Smooth muscle cell (in vitro differentiated cells): ENCODE measurements at regions not wholly inside any gene's neighbourhood (a gene's known extent, or its start where the extent isn't known, plus 50 kb on each side); places are given as distances from the start of the nearest gene placed in this dataset.

Experiments used
- DNase-seq: peaks from one replicate; lab custom pipeline; 2025; ENCODE audit not compliant: unreplicated experiment; lab: John Stamatoyannopoulos, UW
- H2AFZ ChIP-seq: fragments of 200-600 bp; sonication (generic); 2 replicates; pipeline ENCODE4 v1.6.0; 2016; ENCODE audit warnings: antibody characterized with exemption, low read depth, mild to moderate bottlenecking
- H3F3A ChIP-seq: fragments of 200-600 bp; sonication (generic); 2 replicates; pipeline ENCODE4 v1.6.0; 2017; ENCODE audit warnings: antibody characterized with exemption, low read depth
- H3K27ac ChIP-seq: fragments of 200-600 bp; sonication (generic); 2 replicates; pipeline ENCODE4 v1.5.1; 2016; ENCODE audit warnings: low read depth, mild to moderate bottlenecking
- H3K27me3 ChIP-seq: fragments of 200-600 bp; sonication (generic); 2 replicates; pipeline ENCODE4 v1.6.1; 2016; ENCODE audit warnings: low read depth, mild to moderate bottlenecking
- H3K36me3 ChIP-seq: fragments of 200-600 bp; sonication (generic); 2 replicates; pipeline ENCODE4 v1.5.1; 2016; ENCODE audit warnings: low read depth
- H3K4me1 ChIP-seq: fragments of 200-600 bp; sonication (generic); 2 replicates; pipeline ENCODE4 v1.5.1; 2016; ENCODE audit warnings: low read depth
- H3K4me2 ChIP-seq: fragments of 200-600 bp; sonication (generic); 2 replicates; pipeline ENCODE4 v1.6.0; 2016; ENCODE audit warnings: mild to moderate bottlenecking
- H3K4me3 ChIP-seq: fragments of 200-600 bp; sonication (generic); 2 replicates; pipeline ENCODE4 v1.5.1; 2016; ENCODE audit warnings: mild to moderate bottlenecking
- H3K79me2 ChIP-seq: fragments of 200-600 bp; sonication (generic); 2 replicates; pipeline ENCODE4 v1.6.0; 2016; ENCODE audit warnings: low read depth, mild to moderate bottlenecking
- H3K9ac ChIP-seq: fragments of 200-600 bp; sonication (generic); 2 replicates; pipeline ENCODE4 v1.6.0; 2016; ENCODE audit warnings: low read depth
- H3K9me3 ChIP-seq: fragments of 200-600 bp; sonication (generic); replicated peaks from 2 replicates; pipeline ENCODE4 v1.5.1; 2016; ENCODE audit warnings: low read depth
- H4K20me1 ChIP-seq: fragments of 200-600 bp; sonication (generic); 2 replicates; pipeline ENCODE4 v1.6.0; 2016; ENCODE audit warnings: low read depth
- CTCF ChIP-seq: fragments of 200-600 bp; sonication (generic); IDR thresholded peaks from 2 replicates; pipeline ENCODE4 v1.5.1; 2017; ENCODE audit warnings: borderline replicate concordance, mild to moderate bottlenecking, antibody characterized with exemption; ENCODE audit not compliant: insufficient read depth, poor library complexity, severe bottlenecking
- WGBS: methylation state at CpG from one replicate; pipeline ENCODE4 v1.1.7; 2016; ENCODE audit warnings: low lambda C conversion rate; 5-methylcytosine and 5-hydroxymethylcytosine counted together

- no peak overlapping the region for H3K4me3 ChIP-seq
- DNase-seq, result no peak
- no peak overlapping the region for H3K27ac ChIP-seq
- H4K20me1 ChIP-seq, result no peaks in the 10 kb centered on the region
- no peaks in the 10 kb centered on the region for H3K27me3 ChIP-seq
- no peaks in the 10 kb centered on the region for H3K4me1 ChIP-seq
- H3K9me3 ChIP-seq, result no peaks in the 10 kb centered on the region
- no peaks in the 10 kb centered on the region for H3K79me2 ChIP-seq
- no peaks in the 10 kb centered on the region for H3K36me3 ChIP-seq
- H3K9ac ChIP-seq, result no peak overlapping the region
- no peak for TF ChIP-seq CTCF
- H3F3A ChIP-seq, result no peaks in the 10 kb centered on the region
- H2AFZ ChIP-seq, result no peak overlapping the region
- no peak overlapping the region for H3K4me2 ChIP-seq
- 72% methylated on average over 4 of the region's 4 CpGs for WGBS
Observed at GRCh38 chr10:107487284-107487683, 322.8 kb upstream of the SORCS1 start.

- H2AFZ ChIP-seq, result no peak overlapping the region
- no peak overlapping the region for H3K4me2 ChIP-seq
- no peak for DNase-seq
- H3K9ac ChIP-seq, result no peak overlapping the region
- H3F3A ChIP-seq, result no peaks in the 10 kb centered on the region
- TF ChIP-seq CTCF, result no peak
- H3K36me3 ChIP-seq, result no peaks in the 10 kb centered on the region
- no peak overlapping the region for H3K27ac ChIP-seq
- H3K9me3 ChIP-seq, result no peaks in the 10 kb centered on the region
- no peaks in the 10 kb centered on the region for H4K20me1 ChIP-seq
- H3K27me3 ChIP-seq, result no peaks in the 10 kb centered on the region
- no peaks in the 10 kb centered on the region for H3K4me1 ChIP-seq
- WGBS, result 89% methylated on average over 2 of the region's 2 CpGs
- no peak overlapping the region for H3K4me3 ChIP-seq
- no peaks in the 10 kb centered on the region for H3K79me2 ChIP-seq
Observed at GRCh38 chr10:107485019-107485418, 320.5 kb upstream of the SORCS1 start.

- H3K36me3 ChIP-seq, result no peaks in the 10 kb centered on the region
- H3K9ac ChIP-seq, result no peak overlapping the region
- no peak for TF ChIP-seq CTCF
- no peaks in the 10 kb centered on the region for H4K20me1 ChIP-seq
- 86% methylated on average over 7 of the region's 7 CpGs for WGBS
- H3K4me2 ChIP-seq, result no peak overlapping the region
- no peaks in the 10 kb centered on the region for H3K79me2 ChIP-seq
- H3K27me3 ChIP-seq, result no peaks in the 10 kb centered on the region
- H3K4me3 ChIP-seq, result no peak overlapping the region
- H2AFZ ChIP-seq, result no peak overlapping the region
- no peaks in the 10 kb centered on the region for H3K4me1 ChIP-seq
- no peak for DNase-seq
- H3K27ac ChIP-seq, result no peak overlapping the region
- H3K9me3 ChIP-seq, result no peaks in the 10 kb centered on the region
- H3F3A ChIP-seq, result no peaks in the 10 kb centered on the region
Observed at GRCh38 chr10:107481881-107482280, 317.4 kb upstream of the SORCS1 start.

- Histone ChIP-seq H3K4me1 (no peaks in the 10 kb centered on the region), H4K20me1 (no peaks in the 10 kb centered on the region), H3K4me2 (no peak overlapping the region), H3K79me2 (no peaks in the 10 kb centered on the region), H3F3A (no peaks in the 10 kb centered on the region), H3K36me3 (no peaks in the 10 kb centered on the region), H3K27me3 (no peaks in the 10 kb centered on the region), H2AFZ (no peak overlapping the region), H3K27ac (no peak overlapping the region), H3K9me3 (no peaks in the 10 kb centered on the region), H3K9ac (no peak overlapping the region), H3K4me3 (no peak overlapping the region)
- no peak for DNase-seq
- WGBS, result 80% methylated on average over 6 of the region's 6 CpGs
- no peak for TF ChIP-seq CTCF
Observed at GRCh38 chr10:107481224-107481623, 316.7 kb upstream of the SORCS1 start.
